ENCODE measurements at regions not wholly inside any gene's neighbourhood (a gene's known extent, or its start where the extent isn't known, plus 50 kb on each side); places are given as distances from the start of the nearest gene placed in this dataset.

- TF ChIP-seq CTCF (IDR thresholded peaks at IDR 0.05) = no peak
- no peak for TF ChIP-seq POLR2A (IDR thresholded peaks at IDR 0.05)
- TF ChIP-seq POLR2AphosphoS5 (IDR thresholded peaks at IDR 0.05; ENCODE audit: insufficient read depth in 1 of 2, low read depth in 1 of 2) = no peak
These were observed 56.5 kb upstream of the SPATA31D4 start for GRCh38 chr9:81871695-81872094.

Data from vagina (tissue), 2 donors.